SK-N-SH treated with all-trans-retinoic acid at 6 μM for 48 hours (cell line): ENCODE measurements at regions not wholly inside any gene's neighbourhood (a gene's known extent, or its start where the extent isn't known, plus 50 kb on each side); places are given as distances from the start of the nearest gene placed in this dataset.

Source experiments
- ARNTL ChIP-seq: fragments of 450-650 bp; formaldehyde crosslinking; IDR thresholded peaks from 2 replicates; pipeline ENCODE4 v1.5.0; 2020; ENCODE audit warnings: low read depth, mild to moderate bottlenecking, moderate library complexity, borderline replicate concordance
- ESRRG ChIP-seq: fragments of 250-450 bp; sonication (Bioruptor Pico); IDR thresholded peaks from 2 replicates; pipeline ENCODE4 v1.6.1; 2021; ENCODE audit warnings: mild to moderate bottlenecking
- ISL1 ChIP-seq: fragments of 250-450 bp; sonication (Bioruptor Pico); IDR thresholded peaks from 2 replicates; pipeline ENCODE4 v2.1.2; 2022; ENCODE audit warnings: mild to moderate bottlenecking, moderate library complexity
- RARB ChIP-seq: fragments of 250-450 bp; sonication (Bioruptor Pico); IDR thresholded peaks from 2 replicates; pipeline ENCODE4 v1.8.0; 2021; ENCODE audit warnings: mild to moderate bottlenecking, moderate library complexity
- SNAI2 ChIP-seq: fragments of 250-450 bp; sonication (Bioruptor Pico); IDR thresholded peaks from 2 replicates; pipeline ENCODE4 v1.5.0; 2020; ENCODE audit warnings: mild to moderate bottlenecking, moderate library complexity
- ZFP3 ChIP-seq: fragments of 250-450 bp; sonication (Bioruptor Pico); IDR thresholded peaks from 2 replicates; pipeline ENCODE4 v1.5.0; 2020; ENCODE audit warnings: mild to moderate bottlenecking, moderate library complexity
- ZFP30 ChIP-seq: fragments of 450-650 bp; formaldehyde crosslinking; IDR thresholded peaks from 2 replicates; pipeline ENCODE4 v1.5.0; 2022; ENCODE audit warnings: mild to moderate bottlenecking, moderate library complexity
- ZNF8 ChIP-seq: fragments of 450-650 bp; formaldehyde crosslinking; IDR thresholded peaks from 2 replicates; pipeline ENCODE4 v1.5.0; 2020; ENCODE audit warnings: mild to moderate bottlenecking, moderate library complexity
- TF ChIP-seq, protein P1 (sequence below): fragments of 250-450 bp; sonication (Bioruptor Pico); IDR thresholded peaks from 2 replicates; pipeline ENCODE4 v1.5.0; 2020; ENCODE audit warnings: mild to moderate bottlenecking, moderate library complexity

DNA sequence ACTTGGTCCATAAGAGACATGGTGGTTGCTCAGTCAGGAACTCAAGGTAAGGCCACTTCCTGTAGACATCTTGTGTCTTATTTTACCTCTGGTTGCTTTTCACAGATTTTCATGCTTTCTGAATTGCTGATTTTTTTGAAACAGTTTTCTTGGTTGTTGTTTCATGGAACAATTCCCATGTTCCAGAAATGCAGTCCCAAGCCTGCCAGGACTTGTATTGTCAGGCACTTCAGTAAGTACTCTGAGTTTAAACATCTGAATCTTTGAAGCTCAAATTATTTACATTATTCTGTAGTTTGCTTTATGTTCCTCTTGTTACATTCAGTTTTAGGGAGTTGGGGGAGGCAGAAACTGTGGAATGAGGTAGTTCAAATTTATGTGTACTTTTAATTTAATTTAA, 290.2 kb downstream of the DMRT2 start:
- TF ChIP-seq ARNTL (CRISPR knock-in tag): no peak
- TF ChIP-seq SNAI2: no peak
- no peak for TF ChIP-seq ZFP30 (CRISPR knock-in tag)
- no peak for TF ChIP-seq ESRRG (CRISPR knock-in tag)
- no peak for TF ChIP-seq ZFP3
- no peak for TF ChIP-seq ISL1 (CRISPR knock-in tag)
- TF ChIP-seq RARB (CRISPR knock-in tag): no peak
- TF ChIP-seq ZNF8 (CRISPR knock-in tag): no peak
- TF ChIP-seq, protein P1, sequence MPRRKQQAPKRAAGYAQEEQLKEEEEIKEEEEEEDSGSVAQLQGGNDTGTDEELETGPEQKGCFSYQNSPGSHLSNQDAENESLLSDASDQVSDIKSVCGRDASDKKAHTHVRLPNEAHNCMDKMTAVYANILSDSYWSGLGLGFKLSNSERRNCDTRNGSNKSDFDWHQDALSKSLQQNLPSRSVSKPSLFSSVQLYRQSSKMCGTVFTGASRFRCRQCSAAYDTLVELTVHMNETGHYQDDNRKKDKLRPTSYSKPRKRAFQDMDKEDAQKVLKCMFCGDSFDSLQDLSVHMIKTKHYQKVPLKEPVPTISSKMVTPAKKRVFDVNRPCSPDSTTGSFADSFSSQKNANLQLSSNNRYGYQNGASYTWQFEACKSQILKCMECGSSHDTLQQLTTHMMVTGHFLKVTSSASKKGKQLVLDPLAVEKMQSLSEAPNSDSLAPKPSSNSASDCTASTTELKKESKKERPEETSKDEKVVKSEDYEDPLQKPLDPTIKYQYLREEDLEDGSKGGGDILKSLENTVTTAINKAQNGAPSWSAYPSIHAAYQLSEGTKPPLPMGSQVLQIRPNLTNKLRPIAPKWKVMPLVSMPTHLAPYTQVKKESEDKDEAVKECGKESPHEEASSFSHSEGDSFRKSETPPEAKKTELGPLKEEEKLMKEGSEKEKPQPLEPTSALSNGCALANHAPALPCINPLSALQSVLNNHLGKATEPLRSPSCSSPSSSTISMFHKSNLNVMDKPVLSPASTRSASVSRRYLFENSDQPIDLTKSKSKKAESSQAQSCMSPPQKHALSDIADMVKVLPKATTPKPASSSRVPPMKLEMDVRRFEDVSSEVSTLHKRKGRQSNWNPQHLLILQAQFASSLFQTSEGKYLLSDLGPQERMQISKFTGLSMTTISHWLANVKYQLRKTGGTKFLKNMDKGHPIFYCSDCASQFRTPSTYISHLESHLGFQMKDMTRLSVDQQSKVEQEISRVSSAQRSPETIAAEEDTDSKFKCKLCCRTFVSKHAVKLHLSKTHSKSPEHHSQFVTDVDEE (CRISPR knock-in tag): no peak
